H1 (cell line): ENCODE measurements at regions not wholly inside any gene's neighbourhood (a gene's known extent, or its start where the extent isn't known, plus 50 kb on each side); places are given as distances from the start of the nearest gene placed in this dataset.

Source experiments
- CTCF ChIA-PET: fragments of 300-600 bp; sonication (Branson Sonifier 250); formaldehyde crosslinking; loops from one replicate; lab custom pipeline; 2021; ENCODE audit not compliant: partially characterized antibody; lab: Charles Lee
- POLR2A ChIA-PET: fragments of 300-600 bp; sonication (Branson Sonifier 250); formaldehyde crosslinking; loops from one replicate; lab custom pipeline; 2021; ENCODE audit warnings: inconsistent platforms; ENCODE audit not compliant: partially characterized antibody; lab: Charles Lee
- DNase-seq, 2 experiments: peaks; one replicate each; pipeline versions ENCODE4 v3.0.0 to v3.0.0-alpha.2; 2010 to 2022; ENCODE audit warnings: low spot score in 2 of 2, low read depth in 1 of 2, mixed read lengths in 1 of 2
- FAIRE-seq: peaks from 2 replicates; lab custom pipeline; 2011; peaks lifted over from hg19 to GRCh38; lab: Jason Lieb, UNC
- H2AFZ ChIP-seq: 2 replicates; pipeline ENCODE4 v1.8.1; 2012; ENCODE audit warnings: low read length, inconsistent platforms
- H2AK5ac ChIP-seq: 2 replicates; pipeline ENCODE4 v1.6.1; 2013; ENCODE audit warnings: low read depth, low read length
- H2BK120ac ChIP-seq: replicated peaks from 2 replicates; pipeline ENCODE3; 2013; ENCODE audit warnings: low read depth, low read length, inconsistent platforms
- H2BK12ac ChIP-seq: 2 replicates; pipeline ENCODE4 v1.6.1; 2013; ENCODE audit warnings: low read depth, low read length
- H2BK15ac ChIP-seq: 2 replicates; pipeline ENCODE4 v1.6.1; 2013; ENCODE audit warnings: low read length
- H2BK20ac ChIP-seq: 2 replicates; pipeline ENCODE4 v1.6.1; 2013; ENCODE audit warnings: low read length
- H2BK5ac ChIP-seq: 2 replicates; pipeline ENCODE4 v1.6.1; 2013; ENCODE audit warnings: low read depth, low read length
- H3K14ac ChIP-seq: 2 replicates; pipeline ENCODE4 v1.6.1; 2013; ENCODE audit warnings: inconsistent platforms; ENCODE audit not compliant: insufficient read length
- H3K18ac ChIP-seq: 2 replicates; pipeline ENCODE4 v1.6.1; 2013; ENCODE audit warnings: low read length; ENCODE audit errors: extremely low read depth
- H3K23ac ChIP-seq: 2 replicates; pipeline ENCODE4 v1.6.1; 2013; ENCODE audit warnings: inconsistent platforms; ENCODE audit not compliant: insufficient read length
- H3K23me2 ChIP-seq: 2 replicates; pipeline ENCODE4 v1.6.1; 2013; ENCODE audit warnings: low read depth, low read length
- H3K27ac ChIP-seq: 2 replicates; pipeline ENCODE4 v1.6.1; 2011; ENCODE audit warnings: low read depth, low read length, inconsistent platforms
- H3K27me3 ChIP-seq, 4 experiments: replicated peaks in 1 of 4; 1 replicate in 1 of 4; 2 replicates in 3 of 4; pipeline versions ENCODE4 v1.6.1 to v1.8.1; 2011 to 2013; ENCODE audit warnings: low read length in 3 of 4, mild to moderate bottlenecking in 3 of 4, inconsistent platforms in 2 of 4, mixed read lengths in 2 of 4, moderate library complexity in 1 of 4; ENCODE audit not compliant: control insufficient read depth in 3 of 4, insufficient read depth in 3 of 4; ENCODE audit errors: extremely low read depth in 1 of 4
- H3K36me3 ChIP-seq, 4 experiments: 2 replicates each; pipeline versions ENCODE4 v1.6.1 to v1.8.1; 2011 to 2013; ENCODE audit warnings: mild to moderate bottlenecking in 4 of 4, low read length in 3 of 4, moderate library complexity in 2 of 4, control low read depth in 1 of 4, inconsistent platforms in 1 of 4; ENCODE audit not compliant: insufficient read depth in 4 of 4, control insufficient read depth in 2 of 4
- H3K4ac ChIP-seq: replicated peaks from 2 replicates; pipeline ENCODE3; 2013; ENCODE audit warnings: low read length, low read depth, mixed read lengths, inconsistent platforms; ENCODE audit not compliant: insufficient read length
- H3K4me1 ChIP-seq, 4 experiments: replicated peaks in 1 of 4; 1 replicate in 1 of 4; 2 replicates in 3 of 4; pipeline versions ENCODE4 v1.6.1 to v1.8.1; 2011 to 2013; ENCODE audit warnings: low read length in 3 of 4, inconsistent platforms in 2 of 4, mixed read lengths in 1 of 4; ENCODE audit not compliant: insufficient read depth in 4 of 4, control insufficient read depth in 3 of 4
- H3K4me2 ChIP-seq, 2 experiments: 2 replicates each; pipeline versions ENCODE4 v1.6.1 to v1.8.1; 2011 to 2013; ENCODE audit warnings: low read depth in 2 of 2, low read length in 2 of 2, control low read depth in 1 of 2, inconsistent platforms in 1 of 2, mild to moderate bottlenecking in 1 of 2; ENCODE audit not compliant: insufficient read depth in 1 of 2
- H3K4me3 ChIP-seq, 4 experiments: fragments of 200-600, 300-600 bp in 1 of 4; sonication (generic), shearing (Covaris generic), sonication (Bioruptor Twin) in 1 of 4; 2 replicates each; pipeline versions ENCODE4 v1.5.1 to v1.8.1; 2011 to 2016; ENCODE audit warnings: low read length in 4 of 4, low read depth in 3 of 4, control low read depth in 2 of 4, inconsistent platforms in 2 of 4, mild to moderate bottlenecking in 2 of 4, mixed read lengths in 1 of 4, moderate library complexity in 1 of 4; ENCODE audit not compliant: insufficient read depth in 2 of 4; ENCODE audit errors: extremely low read depth in 1 of 4
- H3K56ac ChIP-seq: replicated peaks from 2 replicates; pipeline ENCODE3; 2013; ENCODE audit warnings: low read depth, mild to moderate bottlenecking, mixed read lengths, low read length, inconsistent platforms; ENCODE audit not compliant: insufficient read length
- H3K79me1 ChIP-seq: 2 replicates; pipeline ENCODE4 v1.6.1; 2013; ENCODE audit warnings: low read depth, low read length, control low read depth
- H3K79me2 ChIP-seq, 2 experiments: 2 replicates each; pipeline versions ENCODE4 v1.6.1 to v1.8.1; 2012 to 2013; ENCODE audit warnings: low read length in 2 of 2, mild to moderate bottlenecking in 2 of 2, inconsistent platforms in 1 of 2; ENCODE audit not compliant: insufficient read depth in 2 of 2, control insufficient read depth in 1 of 2
- H3K9ac ChIP-seq, 4 experiments: replicated peaks in 1 of 4; 1 replicate in 1 of 4; 2 replicates in 3 of 4; pipeline versions ENCODE4 v1.6.1 to v1.8.1; 2011 to 2013; ENCODE audit warnings: low read depth in 3 of 4, low read length in 3 of 4, control low read depth in 2 of 4, mild to moderate bottlenecking in 2 of 4, moderate library complexity in 2 of 4, inconsistent platforms in 1 of 4; ENCODE audit errors: extremely low read depth in 1 of 4
- H3K9me3 ChIP-seq, 2 experiments: 2 replicates each; pipeline versions ENCODE4 v1.6.1 to v1.8.1; 2012 to 2013; ENCODE audit warnings: mild to moderate bottlenecking in 2 of 2, moderate library complexity in 2 of 2, control low read depth in 1 of 2, inconsistent platforms in 1 of 2, low read depth in 1 of 2, low read length in 1 of 2, mixed read lengths in 1 of 2; ENCODE audit not compliant: insufficient read depth in 2 of 2
- H4K20me1 ChIP-seq, 2 experiments: replicated peaks in 1 of 2; 2 replicates each; pipeline versions ENCODE3 to v1.8.1; 2011 to 2013; ENCODE audit warnings: inconsistent platforms in 2 of 2, low read length in 2 of 2, mild to moderate bottlenecking in 1 of 2; ENCODE audit not compliant: insufficient read depth in 2 of 2, control insufficient read depth in 1 of 2
- H4K5ac ChIP-seq: 2 replicates; pipeline ENCODE4 v1.6.1; 2013; ENCODE audit warnings: low read length, low read depth, mixed read lengths, inconsistent platforms; ENCODE audit not compliant: insufficient read length
- H4K8ac ChIP-seq: 2 replicates; pipeline ENCODE4 v1.8.0; 2013; ENCODE audit warnings: mild to moderate bottlenecking, moderate library complexity, low read length, inconsistent platforms; ENCODE audit not compliant: insufficient read depth; ENCODE audit errors: extremely low read depth
- H4K91ac ChIP-seq: replicated peaks from 2 replicates; pipeline ENCODE3; 2013; ENCODE audit warnings: low read length, mixed read lengths, inconsistent platforms; ENCODE audit not compliant: insufficient read length
- ATF2 ChIP-seq: IDR thresholded peaks from 2 replicates; pipeline ENCODE4 v1.6.1; 2012; ENCODE audit warnings: low read length, inconsistent platforms
- BCL11A ChIP-seq, 2 experiments: IDR thresholded peaks; one replicate each; pipeline ENCODE4 v1.6.1; 2011; ENCODE audit warnings: low read depth in 2 of 2, low read length in 2 of 2, mild to moderate bottlenecking in 2 of 2
- CTCF ChIP-seq, 3 experiments: IDR thresholded peaks; 1 replicate in 2 of 3; 2 replicates in 1 of 3; pipeline versions ENCODE4 v1.5.1 to v1.6.1; 2011; ENCODE audit warnings: low read length in 3 of 3, mild to moderate bottlenecking in 3 of 3, inconsistent platforms in 2 of 3, low read depth in 1 of 3, moderate library complexity in 1 of 3; ENCODE audit not compliant: insufficient read depth in 1 of 3; ENCODE audit errors: control extremely low read depth in 1 of 3
- EGR1 ChIP-seq: IDR thresholded peaks from 2 replicates; pipeline ENCODE4 v1.6.1; 2011; ENCODE audit warnings: low read depth, low read length, borderline replicate concordance
- GTF2F1 ChIP-seq: IDR thresholded peaks from 2 replicates; pipeline ENCODE4 v1.6.1; 2012; ENCODE audit warnings: low read depth, low read length, improper control_type of control experiment, borderline replicate concordance
- POLR2A ChIP-seq, 2 experiments: IDR thresholded peaks; 1 replicate in 1 of 2; 2 replicates in 1 of 2; pipeline ENCODE4 v1.6.1; 2011; ENCODE audit warnings: low read depth in 2 of 2, low read length in 2 of 2, mild to moderate bottlenecking in 2 of 2; ENCODE audit errors: control extremely low read depth in 1 of 2
- RFX5 ChIP-seq: IDR thresholded peaks from 2 replicates; pipeline ENCODE4 v1.6.1; 2011; ENCODE audit warnings: low read depth, low read length, improper control_type of control experiment, borderline replicate concordance
- SUZ12 ChIP-seq: fragments of 200-600 bp; sonication (generic); IDR thresholded peaks from 2 replicates; pipeline ENCODE4 v1.6.1; 2012; ENCODE audit warnings: mild to moderate bottlenecking, inconsistent platforms, low read length, moderate library complexity, mixed read lengths
- USF2 ChIP-seq: IDR thresholded peaks from 2 replicates; pipeline ENCODE4 v1.6.1; 2011; ENCODE audit warnings: low read length, improper control_type of control experiment
- WGBS, 2 experiments: shearing (Covaris generic) in 1 of 2; methylation state at CpG; one replicate each; pipeline versions ENCODE4 v1.1.6 to v1.1.7; 2013 to 2015; ENCODE audit warnings: low lambda C conversion rate in 2 of 2, mixed read lengths in 2 of 2, inconsistent platforms in 1 of 2, low coverage in 1 of 2, missing lambda C conversion rate in 1 of 2; ENCODE audit not compliant: insufficient replicate concordance in 2 of 2, insufficient coverage in 1 of 2, insufficient read length in 1 of 2; ENCODE audit errors: extremely low coverage in 1 of 2, missing lambda C conversion rate in 1 of 2; 5-methylcytosine and 5-hydroxymethylcytosine counted together

- Histone ChIP-seq H3K79me1 (no peaks in the 10 kb centered on the region), H3K79me2 (no peaks in the 10 kb centered on the region), H3K4me3 (no peak overlapping the region), H3K4ac (no peak overlapping the region), H3K56ac (no peak overlapping the region), H2BK15ac (no peak overlapping the region), H2AFZ (0 out of 2 replicates have a peak overlapping the region, but pooled peaks have one; percentile 40), H2BK120ac (no peak overlapping the region), H3K23ac (no peak overlapping the region), H2BK5ac (no peak overlapping the region), H4K5ac (no peak overlapping the region), H4K8ac (no peak overlapping the region), H3K36me3 (no peaks in the 10 kb centered on the region), H2BK12ac (no peak overlapping the region), H3K4me2 (no peak overlapping the region), H3K4me1 (no peaks in the 10 kb centered on the region; a peak in 1 of 7 replicates), H2AK5ac (no peak overlapping the region), H3K18ac (no peak overlapping the region), H3K9ac (no peak overlapping the region), H2BK20ac (no peak overlapping the region), H3K27me3 (no peaks in the 10 kb centered on the region), H3K23me2 (no peaks in the 10 kb centered on the region), H3K9me3 (no peaks in the 10 kb centered on the region), H4K91ac (no peak overlapping the region), H4K20me1 (no peaks in the 10 kb centered on the region), H3K27ac (no peak overlapping the region), H3K14ac (no peak overlapping the region)
- WGBS, 2 experiments: 95% methylated on average over 8 of the region's 8 CpGs; no CpG with 5 or more reads in 1 of the 2 experiments
- DNase-seq: no peak
- no peak for FAIRE-seq
- POLR2A ChIA-PET: no interaction called here
- CTCF ChIA-PET: interaction anchor here (1.0 to 3.3 kb wide), 6 partner anchors 15 to 88 kb away, joined by 3 to 17 read pairs (median 3); no protein-coding TSS in a partner anchor
- TF ChIP-seq SUZ12 (no peak), USF2 (no peak), BCL11A (IDR thresholded peaks at IDR 0.05; ENCODE audit: low read depth in 2 of 2, low read length in 2 of 2) (no peak), EGR1 (no peak), RFX5 (no peak), GTF2F1 (no peak), ATF2 (no peak), CTCF (IDR thresholded peaks at IDR 0.05; ENCODE audit: control extremely low read depth in 1 of 3, insufficient read depth in 1 of 3, low read depth in 1 of 3, low read length in 3 of 3) (no peak), POLR2A (IDR thresholded peaks at IDR 0.05; ENCODE audit: control extremely low read depth in 1 of 2, low read depth in 2 of 2, low read length in 2 of 2) (no peak)
Observed at GRCh38 chr5:135232958-135233357, 166.1 kb downstream of the MACROH2A1 start.
